ENCODE measurements at regions not wholly inside any gene's neighbourhood (a gene's known extent, or its start where the extent isn't known, plus 50 kb on each side); places are given as distances from the start of the nearest gene placed in this dataset.

DNA sequence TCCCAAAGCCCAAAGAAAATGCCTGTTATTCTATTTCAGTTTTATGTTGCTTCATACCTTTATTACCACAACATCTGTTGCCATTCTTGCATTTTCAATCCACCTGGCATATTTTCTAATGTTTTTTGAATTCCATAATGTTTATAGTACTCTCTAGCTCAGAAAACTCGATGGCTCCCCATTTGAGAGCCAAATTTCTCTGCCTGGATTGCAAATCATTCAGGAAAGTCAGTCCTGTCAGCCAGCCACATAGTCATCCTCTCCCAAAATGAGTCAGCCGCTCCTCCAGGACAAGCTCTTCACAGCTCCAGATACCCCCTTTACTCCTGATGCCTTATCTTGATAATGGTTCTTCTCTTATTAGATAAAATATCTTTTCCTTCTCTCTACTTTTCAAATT is 78.2 kb upstream of the ADCY2 start:
- TF ChIP-seq, protein P1, sequence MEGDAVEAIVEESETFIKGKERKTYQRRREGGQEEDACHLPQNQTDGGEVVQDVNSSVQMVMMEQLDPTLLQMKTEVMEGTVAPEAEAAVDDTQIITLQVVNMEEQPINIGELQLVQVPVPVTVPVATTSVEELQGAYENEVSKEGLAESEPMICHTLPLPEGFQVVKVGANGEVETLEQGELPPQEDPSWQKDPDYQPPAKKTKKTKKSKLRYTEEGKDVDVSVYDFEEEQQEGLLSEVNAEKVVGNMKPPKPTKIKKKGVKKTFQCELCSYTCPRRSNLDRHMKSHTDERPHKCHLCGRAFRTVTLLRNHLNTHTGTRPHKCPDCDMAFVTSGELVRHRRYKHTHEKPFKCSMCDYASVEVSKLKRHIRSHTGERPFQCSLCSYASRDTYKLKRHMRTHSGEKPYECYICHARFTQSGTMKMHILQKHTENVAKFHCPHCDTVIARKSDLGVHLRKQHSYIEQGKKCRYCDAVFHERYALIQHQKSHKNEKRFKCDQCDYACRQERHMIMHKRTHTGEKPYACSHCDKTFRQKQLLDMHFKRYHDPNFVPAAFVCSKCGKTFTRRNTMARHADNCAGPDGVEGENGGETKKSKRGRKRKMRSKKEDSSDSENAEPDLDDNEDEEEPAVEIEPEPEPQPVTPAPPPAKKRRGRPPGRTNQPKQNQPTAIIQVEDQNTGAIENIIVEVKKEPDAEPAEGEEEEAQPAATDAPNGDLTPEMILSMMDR (IDR thresholded peaks at IDR 0.05 in 4 of 5, conservative IDR thresholded peaks at IDR 0.05 in 1 of 5): no peak
- no peak for TF ChIP-seq POLR2A (IDR thresholded peaks at IDR 0.05)

Measured in gastrocnemius medialis (tissue), 4 donors.